IMR-90 (cell line): ENCODE measurements at regions not wholly inside any gene's neighbourhood (a gene's known extent, or its start where the extent isn't known, plus 50 kb on each side); places are given as distances from the start of the nearest gene placed in this dataset.

Source experiments
- ATAC-seq: fragments of 200-7000 bp; cut with Tn5 transposase; 2 replicates; pipeline ENCODE4 v1.9.1; 2020; ENCODE audit warnings: low read depth, mild to moderate bottlenecking, moderate library complexity
- BruUV-seq: library from RNA; stranded (reverse); fragments of 400-500 nt; replicated peaks from 2 replicates; lab custom pipeline; 2021; lab: Mats Ljungman, UMichigan
- CTCF ChIA-PET: fragments of 300-600 bp; formaldehyde crosslinking; extraction: SDS; loops from one replicate; lab custom pipeline; 2021; ENCODE audit warnings: antibody characterized with exemption; lab: Yijun Ruan, JAX
- POLR2A ChIA-PET: fragments of 300-600 bp; sonication (Branson Sonifier 250); formaldehyde crosslinking; loops from one replicate; lab custom pipeline; 2022; ENCODE audit warnings: antibody characterized with exemption; ENCODE audit not compliant: unreplicated experiment; lab: Charles Lee
- DNase-seq: peaks from one replicate; pipeline ENCODE4 v3.0.0; 2013
- H2AFZ ChIP-seq: replicated peaks from 2 replicates; pipeline ENCODE3; 2013; ENCODE audit warnings: low read length, mild to moderate bottlenecking; ENCODE audit not compliant: poor library complexity
- H2AK5ac ChIP-seq: 2 replicates; pipeline ENCODE4 v1.6.1; 2013; ENCODE audit warnings: low read depth, low read length, inconsistent platforms
- H2AK9ac ChIP-seq: replicated peaks from 2 replicates; pipeline ENCODE3; 2013; ENCODE audit warnings: mild to moderate bottlenecking, low read depth, low read length, moderate library complexity; ENCODE audit not compliant: poor library complexity
- H2BK120ac ChIP-seq: 2 replicates; pipeline ENCODE4 v1.6.1; 2013; ENCODE audit warnings: low read depth, low read length, inconsistent platforms
- H2BK15ac ChIP-seq: 3 replicates; pipeline ENCODE4 v1.6.1; 2013; ENCODE audit warnings: low read depth, low read length, inconsistent platforms
- H2BK20ac ChIP-seq: 2 replicates; pipeline ENCODE4 v1.6.1; 2013; ENCODE audit warnings: low read depth, mild to moderate bottlenecking, inconsistent platforms, low read length, moderate library complexity
- H2BK5ac ChIP-seq: 2 replicates; pipeline ENCODE4 v1.6.1; 2013; ENCODE audit warnings: mild to moderate bottlenecking, low read depth, low read length, inconsistent platforms; ENCODE audit not compliant: poor library complexity, severe bottlenecking
- H3K14ac ChIP-seq: replicated peaks from 2 replicates; pipeline ENCODE4 v1.6.1; 2013; ENCODE audit warnings: low read depth, low read length, inconsistent platforms
- H3K18ac ChIP-seq: 2 replicates; pipeline ENCODE4 v1.6.1; 2013; ENCODE audit warnings: low read depth, low read length, control low read depth
- H3K23ac ChIP-seq: 2 replicates; pipeline ENCODE4 v1.6.1; 2013; ENCODE audit warnings: low read depth, low read length, inconsistent platforms
- H3K27ac ChIP-seq: 2 replicates; pipeline ENCODE4 v1.5.1; 2013; ENCODE audit warnings: mild to moderate bottlenecking, control low read depth, low read length; ENCODE audit not compliant: insufficient read depth
- H3K27me3 ChIP-seq: 2 replicates; pipeline ENCODE4 v1.6.1; 2013; ENCODE audit warnings: low read length; ENCODE audit not compliant: control insufficient read depth, insufficient read depth
- H3K36me3 ChIP-seq: 2 replicates; pipeline ENCODE4 v1.6.1; 2013; ENCODE audit warnings: low read length, mixed read lengths; ENCODE audit not compliant: control insufficient read depth, insufficient read depth
- H3K4ac ChIP-seq: 2 replicates; pipeline ENCODE4 v1.6.1; 2013; ENCODE audit warnings: low read depth, low read length, inconsistent platforms
- H3K4me1 ChIP-seq: 2 replicates; pipeline ENCODE4 v1.6.1; 2013; ENCODE audit warnings: low read length, mixed read lengths; ENCODE audit not compliant: control insufficient read depth, insufficient read depth
- H3K4me2 ChIP-seq: 2 replicates; pipeline ENCODE4 v1.6.1; 2013; ENCODE audit warnings: low read depth, mild to moderate bottlenecking, control low read depth, low read length, moderate library complexity
- H3K4me3 ChIP-seq: 2 replicates; pipeline ENCODE4 v1.5.1; 2013; ENCODE audit warnings: low read depth, mild to moderate bottlenecking, control low read depth, low read length, moderate library complexity; ENCODE audit not compliant: insufficient read depth
- H3K56ac ChIP-seq: 2 replicates; pipeline ENCODE4 v1.6.1; 2013; ENCODE audit warnings: low read length, inconsistent platforms; ENCODE audit not compliant: insufficient read depth; ENCODE audit errors: extremely low read depth
- H3K79me1 ChIP-seq, 2 experiments: 2 replicates each; pipeline ENCODE4 v1.6.1; 2013; ENCODE audit warnings: low read length in 2 of 2, inconsistent platforms in 1 of 2, low read depth in 1 of 2
- H3K9ac ChIP-seq: 2 replicates; pipeline ENCODE4 v1.6.1; 2013; ENCODE audit warnings: low read depth, low read length, control low read depth
- H3K9me1 ChIP-seq: 2 replicates; pipeline ENCODE4 v1.6.1; 2013; ENCODE audit warnings: low read length, inconsistent platforms; ENCODE audit not compliant: insufficient read depth
- H3K9me3 ChIP-seq: 2 replicates; pipeline ENCODE4 v1.6.1; 2013; ENCODE audit warnings: low read length; ENCODE audit not compliant: control insufficient read depth, insufficient read depth
- H4K20me1 ChIP-seq: 2 replicates; pipeline ENCODE4 v1.6.1; 2013; ENCODE audit warnings: low read length, inconsistent platforms; ENCODE audit not compliant: insufficient read depth
- H4K5ac ChIP-seq: 2 replicates; pipeline ENCODE4 v1.6.1; 2013; ENCODE audit warnings: mild to moderate bottlenecking, low read depth, low read length, control low read depth
- H4K8ac ChIP-seq, 2 experiments: 2 replicates each; pipeline ENCODE4 v1.6.1; 2013; ENCODE audit warnings: low read depth in 2 of 2, low read length in 2 of 2, control low read depth in 1 of 2, inconsistent platforms in 1 of 2
- H4K91ac ChIP-seq: 2 replicates; pipeline ENCODE4 v1.6.1; 2013; ENCODE audit warnings: low read depth, low read length, inconsistent platforms; ENCODE audit not compliant: insufficient read depth
- CHD1 ChIP-seq: IDR thresholded peaks from 2 replicates; pipeline ENCODE4 v1.6.1; 2012; ENCODE audit warnings: low read depth, low read length, improper control_type of control experiment
- CTCF ChIP-seq: conservative IDR thresholded peaks from 2 replicates; pipeline ENCODE4 v1.5.1; 2012; ENCODE audit warnings: mild to moderate bottlenecking, low read depth, low read length, improper control_type of control experiment
- FOS ChIP-seq: fragments of 150-350 bp; IDR thresholded peaks from 2 replicates; pipeline ENCODE4 v1.6.1; 2016; ENCODE audit warnings: low read depth, low read length
- RAD21 ChIP-seq: IDR thresholded peaks from 2 replicates; pipeline ENCODE4 v1.6.1; 2012; ENCODE audit warnings: low read length, improper control_type of control experiment
- USF2 ChIP-seq: fragments of 150-350 bp; IDR thresholded peaks from 2 replicates; pipeline ENCODE4 v1.6.1; 2017; ENCODE audit warnings: mild to moderate bottlenecking, antibody characterized with exemption, low read length, low read depth
- WGBS, 2 experiments: methylation state at CpG; one replicate each; pipeline versions ENCODE4 v1.1.5 to v1.1.7; 2013; ENCODE audit warnings: missing lambda C conversion rate in 2 of 2; ENCODE audit not compliant: insufficient read length in 1 of 2; ENCODE audit errors: extremely low coverage in 2 of 2; 5-methylcytosine and 5-hydroxymethylcytosine counted together
- dilution Hi-C: fragments of 300-500 bp; cut with HindIII; formaldehyde crosslinking; loops from one replicate; pipeline ENCODE4 v1.14.3; 2018; ENCODE audit warnings: low sequenced_read_pairs; ENCODE audit not compliant: unreplicated experiment
- in situ Hi-C: fragments of 300-500 bp; cut with MboI; formaldehyde crosslinking; loops from 3 replicates; pipeline ENCODE4 v1.14.3; 2019; ENCODE audit warnings: low sequenced_read_pairs, inconsistent platforms, mixed read lengths
- intact Hi-C: fragments of 100-400 bp; cut with micrococcal nuclease; formaldehyde crosslinking; loops from 2 replicates; pipeline ENCODE4 v1.10.0; 2022

GRCh38 chr7:20026762-20027161, 190.4 kb downstream of the MACC1 start:
- H3K14ac ChIP-seq = no peak overlapping the region
- H3K56ac ChIP-seq = no peak overlapping the region
- no peak overlapping the region for H2AK9ac ChIP-seq
- in situ Hi-C loops = no loop called here
- no peaks in the 10 kb centered on the region for H3K27me3 ChIP-seq
- H2AK5ac ChIP-seq = no peak overlapping the region
- no peak overlapping the region for H2BK120ac ChIP-seq
- H3K36me3 ChIP-seq = no peaks in the 10 kb centered on the region
- ChIA-PET POLR2A (no interaction called here), CTCF (no interaction called here)
- no peak overlapping the region for H3K4me3 ChIP-seq
- DNase-seq (no peak), ATAC-seq (no peak)
- TF ChIP-seq CTCF (no peak), RAD21 (no peak), FOS (no peak), USF2 (no peak), CHD1 (no peak)
- H4K91ac ChIP-seq = no peak overlapping the region
- no peaks in the 10 kb centered on the region for H4K20me1 ChIP-seq
- H2BK20ac ChIP-seq = no peak overlapping the region
- H2BK5ac ChIP-seq = no peak overlapping the region
- H3K9me3 ChIP-seq = no peaks in the 10 kb centered on the region
- intact Hi-C loops = no loop called here
- BruUV-seq = no TSS peak
- no peak overlapping the region for H4K5ac ChIP-seq
- 0 out of 2 replicates have a peak, but pooled peaks cover 1% of the 10 kb centered on the region for H3K4me1 ChIP-seq
- no peaks in the 10 kb centered on the region for H3K79me1 ChIP-seq
- no peaks in the 10 kb centered on the region for H3K9me1 ChIP-seq
- no peak overlapping the region for H3K18ac ChIP-seq
- H3K23ac ChIP-seq = no peak overlapping the region
- H3K4ac ChIP-seq = no peak overlapping the region
- no peak overlapping the region for H4K8ac ChIP-seq
- no peak overlapping the region for H3K27ac ChIP-seq
- H3K4me2 ChIP-seq = no peak overlapping the region
- dilution Hi-C loops = no loop called here
- no peak overlapping the region for H2AFZ ChIP-seq
- WGBS, 2 experiments = no CpG with 5 or more reads among the region's 4 CpGs
- no peak overlapping the region for H2BK15ac ChIP-seq
- no peak overlapping the region for H3K9ac ChIP-seq
